ENCODE measurements at regions not wholly inside any gene's neighbourhood (a gene's known extent, or its start where the extent isn't known, plus 50 kb on each side); places are given as distances from the start of the nearest gene placed in this dataset.

DNA sequence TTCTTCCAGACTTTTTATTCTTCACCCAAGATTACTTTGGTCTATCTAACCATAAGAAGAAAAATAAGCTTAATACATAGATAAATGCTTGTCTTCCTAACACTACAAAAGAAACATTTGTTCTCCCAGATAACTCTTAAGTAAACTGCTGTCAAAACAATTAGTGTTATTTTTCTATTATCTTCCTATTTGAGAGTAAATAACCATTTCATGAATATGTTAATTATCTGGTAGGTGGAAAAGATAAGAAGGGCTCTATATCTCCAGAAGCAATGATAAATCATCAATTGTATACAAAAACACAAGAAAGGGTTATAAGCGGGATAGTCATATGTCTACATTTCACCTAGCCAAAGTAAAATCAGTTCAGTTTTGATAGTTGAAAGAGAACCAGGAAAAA lies 180.4 kb downstream of the ZIC3 start:
- no peaks in the 10 kb centered on the region for H3K4me1 ChIP-seq
- no peak overlapping the region for H3K4me3 ChIP-seq
- no peaks in the 10 kb centered on the region for H3K36me3 ChIP-seq
- no peak for DNase-seq (ENCODE audit: low spot score in 2 of 2)
- H3K9me3 ChIP-seq, result no peaks in the 10 kb centered on the region
- peaks cover 0 to 23% of the 10 kb centered on the region in 2 donors for H3K27me3 ChIP-seq
- TF ChIP-seq POLR2A (IDR thresholded peaks at IDR 0.05), result no peak
- TF ChIP-seq, protein P1, sequence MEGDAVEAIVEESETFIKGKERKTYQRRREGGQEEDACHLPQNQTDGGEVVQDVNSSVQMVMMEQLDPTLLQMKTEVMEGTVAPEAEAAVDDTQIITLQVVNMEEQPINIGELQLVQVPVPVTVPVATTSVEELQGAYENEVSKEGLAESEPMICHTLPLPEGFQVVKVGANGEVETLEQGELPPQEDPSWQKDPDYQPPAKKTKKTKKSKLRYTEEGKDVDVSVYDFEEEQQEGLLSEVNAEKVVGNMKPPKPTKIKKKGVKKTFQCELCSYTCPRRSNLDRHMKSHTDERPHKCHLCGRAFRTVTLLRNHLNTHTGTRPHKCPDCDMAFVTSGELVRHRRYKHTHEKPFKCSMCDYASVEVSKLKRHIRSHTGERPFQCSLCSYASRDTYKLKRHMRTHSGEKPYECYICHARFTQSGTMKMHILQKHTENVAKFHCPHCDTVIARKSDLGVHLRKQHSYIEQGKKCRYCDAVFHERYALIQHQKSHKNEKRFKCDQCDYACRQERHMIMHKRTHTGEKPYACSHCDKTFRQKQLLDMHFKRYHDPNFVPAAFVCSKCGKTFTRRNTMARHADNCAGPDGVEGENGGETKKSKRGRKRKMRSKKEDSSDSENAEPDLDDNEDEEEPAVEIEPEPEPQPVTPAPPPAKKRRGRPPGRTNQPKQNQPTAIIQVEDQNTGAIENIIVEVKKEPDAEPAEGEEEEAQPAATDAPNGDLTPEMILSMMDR (IDR thresholded peaks at IDR 0.05), result no peak
- TF ChIP-seq POLR2AphosphoS5 (IDR thresholded peaks at IDR 0.05), result no peak
- intact Hi-C loops (cut with DNase I; ENCODE audit: low total_unique reads), result no loop called here
- H3K27ac ChIP-seq, result no peak overlapping the region

DNA sequence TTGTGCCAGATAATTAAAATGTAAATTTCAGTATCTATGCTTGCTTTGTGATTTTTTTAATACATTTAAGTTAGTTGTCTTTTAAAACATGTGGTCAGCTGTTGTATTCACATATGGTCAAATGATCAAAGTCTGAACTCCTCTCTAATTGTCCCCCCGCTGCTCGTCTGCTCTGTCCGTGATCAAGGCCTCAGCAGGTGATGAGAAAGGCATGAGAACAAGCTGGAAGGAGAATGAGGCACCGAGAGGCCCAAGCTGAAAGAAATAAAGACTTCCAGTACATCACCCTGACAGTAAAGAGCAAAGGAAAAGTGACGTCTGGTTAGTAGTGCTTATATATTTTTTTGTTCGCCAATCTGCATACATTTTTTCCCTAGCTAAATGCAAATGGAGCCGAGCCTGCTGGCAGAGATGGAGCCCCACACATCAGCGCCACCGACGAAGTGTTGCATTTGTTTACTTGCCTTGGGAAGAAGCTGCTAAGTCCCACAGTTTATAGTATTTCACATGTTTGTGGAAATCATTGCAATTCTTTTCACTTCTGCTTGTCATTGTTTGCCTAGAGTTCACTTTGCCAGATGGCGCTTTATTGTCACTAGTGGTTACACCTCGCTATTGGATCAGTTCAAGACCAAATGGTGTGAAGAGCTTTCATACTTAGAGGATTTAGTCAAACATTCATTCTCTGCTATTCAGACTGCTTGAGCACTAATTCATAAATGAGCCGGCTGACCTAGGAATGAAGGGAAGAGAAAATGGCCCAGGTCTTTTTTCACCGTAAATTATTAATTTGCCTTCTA lies 181.5 kb downstream of the ZIC3 start:
- intact Hi-C loops (cut with DNase I; ENCODE audit: low total_unique reads), result no loop called here
- H3K27ac ChIP-seq, result no peak overlapping the region
- H3K9me3 ChIP-seq, result no peaks in the 10 kb centered on the region
- no peaks in the 10 kb centered on the region for H3K4me1 ChIP-seq
- DNase-seq (ENCODE audit: low spot score in 2 of 2), result no peak
- no peaks in the 10 kb centered on the region for H3K36me3 ChIP-seq
- TF ChIP-seq, protein P1 (IDR thresholded peaks at IDR 0.05), result no peak
- no peak for TF ChIP-seq POLR2A (IDR thresholded peaks at IDR 0.05)
- TF ChIP-seq POLR2AphosphoS5 (IDR thresholded peaks at IDR 0.05), result no peak
- peaks cover 0 to 23% of the 10 kb centered on the region in 2 donors for H3K27me3 ChIP-seq
- no peak overlapping the region for H3K4me3 ChIP-seq

DNA sequence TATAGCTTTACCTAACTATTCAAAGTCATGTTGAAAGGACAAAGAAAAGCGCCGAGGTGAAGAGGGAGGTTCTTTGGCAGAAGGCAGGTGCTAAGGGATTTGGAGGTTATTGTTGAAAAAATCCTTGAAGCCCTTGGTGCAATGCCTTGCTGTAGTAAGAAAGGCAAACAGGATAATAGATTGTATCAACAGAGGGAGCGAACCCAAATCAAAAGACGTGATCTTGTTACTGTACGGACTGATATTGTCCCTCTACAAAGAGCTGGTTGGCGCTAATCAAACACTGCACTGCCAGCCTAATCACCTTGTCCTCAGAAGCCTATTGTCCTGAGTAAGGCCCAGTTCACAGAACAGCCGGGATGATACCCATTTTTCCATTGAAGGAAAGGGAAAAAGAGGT lies 182.9 kb downstream of the ZIC3 start:
- no peaks in the 10 kb centered on the region for H3K9me3 ChIP-seq
- DNase-seq (ENCODE audit: low spot score in 2 of 2), result no peak
- no peak overlapping the region for H3K4me3 ChIP-seq
- no peaks in the 10 kb centered on the region for H3K4me1 ChIP-seq
- H3K27ac ChIP-seq, result no peak overlapping the region
- no peaks in the 10 kb centered on the region for H3K36me3 ChIP-seq
- TF ChIP-seq POLR2AphosphoS5 (IDR thresholded peaks at IDR 0.05), result no peak
- peaks cover 0 to 23% of the 10 kb centered on the region in 2 donors for H3K27me3 ChIP-seq
- intact Hi-C loops (cut with DNase I; ENCODE audit: low total_unique reads), result no loop called here

DNA sequence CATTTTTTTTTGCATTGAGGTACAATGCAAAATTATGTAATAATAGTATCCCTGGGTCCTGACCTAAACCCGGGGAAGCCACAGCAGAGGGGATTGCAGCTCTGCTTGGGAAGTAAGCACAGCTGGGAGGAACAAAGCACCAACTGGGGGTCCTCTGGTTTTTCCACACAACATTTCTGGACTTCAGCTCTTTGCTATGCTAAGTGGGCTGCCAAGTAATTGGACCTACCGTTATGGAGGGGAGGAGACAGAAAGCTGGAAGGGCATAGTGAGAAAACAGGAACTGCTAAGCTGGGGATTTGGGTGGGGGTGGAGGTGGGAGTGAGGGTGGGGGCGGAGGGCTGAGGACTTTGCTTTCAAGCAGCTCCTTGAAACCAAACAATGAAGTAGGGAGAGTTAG lies 183.3 kb downstream of the ZIC3 start:
- no peaks in the 10 kb centered on the region for H3K4me1 ChIP-seq
- H3K9me3 ChIP-seq, result no peaks in the 10 kb centered on the region
- no peaks in the 10 kb centered on the region for H3K36me3 ChIP-seq
- intact Hi-C loops (cut with DNase I; ENCODE audit: low total_unique reads), result no loop called here
- no peak overlapping the region for H3K27ac ChIP-seq
- no peak for DNase-seq (ENCODE audit: low spot score in 2 of 2)
- H3K27me3 ChIP-seq, result peaks cover 0 to 23% of the 10 kb centered on the region in 2 donors
- TF ChIP-seq POLR2AphosphoS5 (IDR thresholded peaks at IDR 0.05) (no peak), POLR2A (IDR thresholded peaks at IDR 0.05) (no peak)
- TF ChIP-seq, protein P1 (IDR thresholded peaks at IDR 0.05), result no peak
- no peak overlapping the region for H3K4me3 ChIP-seq

DNA sequence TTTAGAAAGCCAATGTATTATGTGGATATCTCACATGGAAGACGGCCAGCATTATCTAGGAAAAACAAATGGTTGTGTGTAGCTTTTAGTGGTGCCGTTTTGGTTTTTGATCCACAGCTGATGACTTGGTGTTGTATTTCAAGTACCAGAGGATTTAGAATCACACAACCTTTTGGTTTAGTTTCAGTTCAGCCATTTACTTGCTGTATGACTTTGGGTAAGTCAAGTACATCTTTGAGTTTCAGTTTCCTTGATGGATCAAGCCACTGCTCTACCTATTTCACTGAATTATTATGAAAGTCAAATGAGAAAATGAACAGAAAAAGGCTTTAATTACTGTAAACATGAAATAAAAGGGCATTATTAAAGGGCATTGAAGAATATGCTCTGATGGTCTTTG lies 205.6 kb downstream of the ZIC3 start:
- TF ChIP-seq POLR2A (IDR thresholded peaks at IDR 0.05) (no peak), POLR2AphosphoS5 (IDR thresholded peaks at IDR 0.05) (no peak)
- TF ChIP-seq, protein P1 (IDR thresholded peaks at IDR 0.05), result no peak
- Histone ChIP-seq H3K36me3 (no peaks in the 10 kb centered on the region), H3K27ac (no peak overlapping the region), H3K4me1 (no peaks in the 10 kb centered on the region), H3K4me3 (no peak overlapping the region), H3K9me3 (peaks cover 8 to 11% of the 10 kb centered on the region in 2 donors), H3K27me3 (peaks cover 0 to 11% of the 10 kb centered on the region in 2 donors)
- intact Hi-C loops (cut with DNase I; ENCODE audit: low total_unique reads), result no loop called here
- DNase-seq (ENCODE audit: low spot score in 2 of 2), result no peak

Measured in breast epithelium (tissue), 4 donors.